Heart left ventricle (tissue), 16 donors: ENCODE measurements at regions not wholly inside any gene's neighbourhood (a gene's known extent, or its start where the extent isn't known, plus 50 kb on each side); places are given as distances from the start of the nearest gene placed in this dataset.
A peak's percentile ranks its signal among the peaks of the same experiment; 100 is the strongest.

ENCODE experiments used
- ATAC-seq, 4 donors: fragments of 200-7000 bp; cut with Tn5 transposase; one replicate each; pipeline ENCODE4 v1.9.1; 2020 to 2022; ENCODE audit warnings: moderate library complexity in 4 of 4, mild to moderate bottlenecking in 3 of 4, moderate number of reproducible peaks in 1 of 4
- DNase-seq, 5 donors: peaks; one replicate each; pipeline ENCODE4 v3.0.0-alpha.2; 2020
- H3K27ac ChIP-seq, 12 donors: fragments of 200-600 bp; sonication (generic) in 4 of 12; one replicate each; pipeline versions ENCODE4 v1.5.0 to v1.8.0; 2016 to 2022; ENCODE audit warnings: mild to moderate bottlenecking in 2 of 12
- H3K27me3 ChIP-seq, 9 donors: fragments of 200-600 bp; sonication (generic) in 2 of 9; one replicate each; pipeline versions ENCODE4 v1.5.1 to v1.8.0; 2016 to 2022; ENCODE audit warnings: mild to moderate bottlenecking in 3 of 9
- H3K36me3 ChIP-seq, 9 donors: fragments of 200-600 bp; sonication (generic) in 2 of 9; one replicate each; pipeline versions ENCODE4 v1.5.0 to v1.8.0; 2018 to 2022; ENCODE audit warnings: mild to moderate bottlenecking in 2 of 9
- H3K4me1 ChIP-seq, 12 donors: fragments of 200-600 bp; sonication (generic) in 4 of 12; one replicate each; pipeline versions ENCODE4 v1.5.0 to v1.8.0; 2016 to 2022; ENCODE audit warnings: mild to moderate bottlenecking in 3 of 12
- H3K4me3 ChIP-seq, 12 donors: fragments of 200-600 bp; sonication (generic) in 4 of 12; one replicate each; pipeline versions ENCODE4 v1.5.0 to v1.8.0; 2017 to 2022; ENCODE audit warnings: mild to moderate bottlenecking in 9 of 12, moderate library complexity in 4 of 12
- H3K9me3 ChIP-seq, 12 donors: fragments of 200-600 bp; sonication (generic) in 4 of 12; one replicate each; pipeline versions ENCODE4 v1.5.0 to v1.8.0; 2016 to 2022; ENCODE audit warnings: mild to moderate bottlenecking in 1 of 12
- CTCF ChIP-seq, 12 donors: fragments of 200-600 bp; sonication (generic) in 4 of 12; IDR thresholded peaks; one replicate each; pipeline versions ENCODE4 v1.5.0 to v1.8.0; 2018 to 2022; ENCODE audit warnings: antibody characterized with exemption in 12 of 12, mild to moderate bottlenecking in 5 of 12
- POLR2A ChIP-seq, 2 donors: fragments of 450-650 bp; IDR thresholded peaks; one replicate each; pipeline ENCODE4 v1.6.1; 2017; ENCODE audit warnings: antibody characterized with exemption in 2 of 2, mild to moderate bottlenecking in 2 of 2, moderate library complexity in 2 of 2
- WGBS, 4 donors: extraction: QIAGEN DNeasy Blood & Tissue Kit in 2 of 4; methylation state at CpG; one replicate each; pipeline versions ENCODE4 v1.1.5 to v1.1.7; 2013 to 2018; 5-methylcytosine and 5-hydroxymethylcytosine counted together
- intact Hi-C, 10 donors: fragments of 100-400 bp; cut with DNase I; formaldehyde crosslinking; loops; one replicate each; pipeline versions ENCODE4 v1.11.1 to v1.14.2; 2022
- donor health status: ischemic (EF 13 %, LVEDD 7.1; RV severe dilation, severe dysfunction).
- donor health status: healthy with polysubstance abuse.
- donor health status: DM: no; HTN: yes; CAD: no.
- donor health status: DM: no; HTN: no; CAD: no.
- donor health status: ischemic (EF 25% LVEDD 6.9; RV normal size, moderate dysfunction).
- donor health status: ischemic (EF 25% LVEDD 5.7; RV mildly dilated, moderate dysfunction).
- donor health status: healthy.
- donor health status: DM: yes; HTN: yes; CAD: no.
- donor health status: ischemic (EF 35%, LVEDD 5.7; RV mildly dilated, moderate dysfunction).
- donor health status: nonischemic (EF 11% LVEDD 7.7; RV severe dilation, severe dysfunction).
- donor health status: DM: yes; HTN: yes; CAD: no.
- donor health status: PGD.
- donor health status: ischemic (EF 29% LVEDD 5.4; RV normal size, mild dysfunction).
- donor health status: nonischemic (EF 23%, LVEDD 6.1; RV moderate dilation, normal function).

GRCh38 chr9:90088856-90089255 is 484.0 kb downstream of the GADD45G start:
- no peaks in the 10 kb centered on the region for H3K4me1 ChIP-seq
- no peak for DNase-seq
- WGBS, 4 donors: 66 to 83% (median 73%) methylated on average over 4 of the region's 4 CpGs
- TF ChIP-seq POLR2A (IDR thresholded peaks at IDR 0.05) (no peak), CTCF (IDR thresholded peaks at IDR 0.05) (no peak)
- H3K27ac ChIP-seq: no peak overlapping the region
- H3K27me3 ChIP-seq: no peaks in the 10 kb centered on the region
- no peak overlapping the region for H3K4me3 ChIP-seq
- peaks cover 0 to 3% (median 0%) of the 10 kb centered on the region in 12 donors for H3K9me3 ChIP-seq
- no peak for ATAC-seq
- H3K36me3 ChIP-seq: no peaks in the 10 kb centered on the region
- intact Hi-C loops: loop anchor here in 1 of 10 donors (10.0 kb wide), 1 partner anchor 74 kb away; no protein-coding TSS in a partner anchor

- intact Hi-C loops: loop anchor here in 5 of 10 donors (10.0 kb wide), 4 partner anchors 86 to 336 kb away; no protein-coding TSS in a partner anchor
- H3K4me3 ChIP-seq: no peak overlapping the region
- no peak for DNase-seq
- H3K9me3 ChIP-seq: peaks cover 0 to 3% (median 0%) of the 10 kb centered on the region in 12 donors
- H3K27ac ChIP-seq: no peak overlapping the region
- peaks cover 0 to 9% (median 0%) of the 10 kb centered on the region in 9 donors for H3K27me3 ChIP-seq
- H3K4me1 ChIP-seq: peaks cover 0 to 4% (median 0%) of the 10 kb centered on the region in 12 donors
- TF ChIP-seq CTCF (IDR thresholded peaks at IDR 0.05) (no peak), POLR2A (IDR thresholded peaks at IDR 0.05) (no peak)
- WGBS, 4 donors: 90 to 96% (median 92%) methylated on average over 4 of the region's 4 CpGs
- no peak for ATAC-seq
- no peaks in the 10 kb centered on the region for H3K36me3 ChIP-seq
Observed at GRCh38 chr9:90090997-90091396, 486.2 kb downstream of the GADD45G start.

GRCh38 chr9:90092508-90092907 is 487.7 kb downstream of the GADD45G start:
- no peak for DNase-seq
- no peak for ATAC-seq
- 78 to 89% (median 84%) methylated on average over 4 of the region's 4 CpGs for WGBS, 4 donors
- Histone ChIP-seq H3K36me3 (no peaks in the 10 kb centered on the region), H3K4me1 (peaks cover 0 to 12% (median 0%) of the 10 kb centered on the region in 12 donors), H3K27me3 (peaks cover 0 to 11% (median 0%) of the 10 kb centered on the region in 9 donors), H3K27ac (no peak overlapping the region), H3K4me3 (no peak overlapping the region), H3K9me3 (peaks cover 0 to 3% (median 0%) of the 10 kb centered on the region in 12 donors)
- no peak for TF ChIP-seq POLR2A (IDR thresholded peaks at IDR 0.05)
- TF ChIP-seq CTCF (IDR thresholded peaks at IDR 0.05): no peak
- intact Hi-C loops: loop anchor here in 5 of 10 donors (10.0 kb wide), 4 partner anchors 88 to 338 kb away; no protein-coding TSS in a partner anchor

- no peak overlapping the region for H3K4me3 ChIP-seq
- ATAC-seq: peak in 2 of 4 donors; percentile 8 to 11
- H3K9me3 ChIP-seq: no peaks in the 10 kb centered on the region
- peaks cover 0 to 11% (median 0%) of the 10 kb centered on the region in 9 donors for H3K27me3 ChIP-seq
- TF ChIP-seq CTCF (IDR thresholded peaks at IDR 0.05) (no peak), POLR2A (IDR thresholded peaks at IDR 0.05) (no peak)
- intact Hi-C loops: loop anchor here in 9 of 10 donors (5.0 to 10.0 kb wide), 10 partner anchors 91 to 358 kb away; no protein-coding TSS in a partner anchor
- no peak overlapping the region for H3K27ac ChIP-seq
- peaks cover 0 to 12% (median 0%) of the 10 kb centered on the region in 12 donors for H3K4me1 ChIP-seq
- no peak for DNase-seq
- H3K36me3 ChIP-seq: no peaks in the 10 kb centered on the region
- WGBS, 4 donors: 29 to 45% (median 40%) methylated on average over 11 of the region's 11 CpGs
Observed at GRCh38 chr9:90095682-90096081, 490.9 kb downstream of the GADD45G start.
